ENCODE measurements at regions not wholly inside any gene's neighbourhood (a gene's known extent, or its start where the extent isn't known, plus 50 kb on each side); places are given as distances from the start of the nearest gene placed in this dataset.
"Not testable (repeated sequence)": the region's sequence is repeated elsewhere in the genome, so short reads cannot be mapped to it uniquely, and the experiment has no call there.

- not testable (repeated sequence) for TF ChIP-seq POLR2A, CTCF (IDR thresholded peaks at IDR 0.05)
Observed at GRCh38 chr2:113366821-113367220, 70.7 kb upstream of the ZNG1B start.

All from esophagus squamous epithelium (tissue), 4 donors.